Prostate gland (tissue), 2 donors: ENCODE measurements at regions not wholly inside any gene's neighbourhood (a gene's known extent, or its start where the extent isn't known, plus 50 kb on each side); places are given as distances from the start of the nearest gene placed in this dataset.

Source experiments
- POLR2A ChIP-seq: fragments of 450-650 bp; IDR thresholded peaks from one replicate; pipeline ENCODE4 v1.6.1; 2016; ENCODE audit warnings: antibody characterized with exemption, mild to moderate bottlenecking
- TF ChIP-seq, protein P1 (sequence below), 4 experiments: fragments of 200-600 bp in 2 of 4; fragments of 450-650 bp in 2 of 4; sonication (generic) in 2 of 4; IDR thresholded peaks; 1 replicate in 3 of 4; 2 replicates in 1 of 4; pipeline ENCODE4 v1.5.1; 2016 to 2019; ENCODE audit warnings: antibody characterized with exemption in 4 of 4, mild to moderate bottlenecking in 2 of 4, moderate library complexity in 2 of 4

GRCh38 chr12:24153079-24153478 is 203.6 kb upstream of the SOX5 start:
- TF ChIP-seq, protein P1, sequence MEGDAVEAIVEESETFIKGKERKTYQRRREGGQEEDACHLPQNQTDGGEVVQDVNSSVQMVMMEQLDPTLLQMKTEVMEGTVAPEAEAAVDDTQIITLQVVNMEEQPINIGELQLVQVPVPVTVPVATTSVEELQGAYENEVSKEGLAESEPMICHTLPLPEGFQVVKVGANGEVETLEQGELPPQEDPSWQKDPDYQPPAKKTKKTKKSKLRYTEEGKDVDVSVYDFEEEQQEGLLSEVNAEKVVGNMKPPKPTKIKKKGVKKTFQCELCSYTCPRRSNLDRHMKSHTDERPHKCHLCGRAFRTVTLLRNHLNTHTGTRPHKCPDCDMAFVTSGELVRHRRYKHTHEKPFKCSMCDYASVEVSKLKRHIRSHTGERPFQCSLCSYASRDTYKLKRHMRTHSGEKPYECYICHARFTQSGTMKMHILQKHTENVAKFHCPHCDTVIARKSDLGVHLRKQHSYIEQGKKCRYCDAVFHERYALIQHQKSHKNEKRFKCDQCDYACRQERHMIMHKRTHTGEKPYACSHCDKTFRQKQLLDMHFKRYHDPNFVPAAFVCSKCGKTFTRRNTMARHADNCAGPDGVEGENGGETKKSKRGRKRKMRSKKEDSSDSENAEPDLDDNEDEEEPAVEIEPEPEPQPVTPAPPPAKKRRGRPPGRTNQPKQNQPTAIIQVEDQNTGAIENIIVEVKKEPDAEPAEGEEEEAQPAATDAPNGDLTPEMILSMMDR (IDR thresholded peaks at IDR 0.05) = no peak
- TF ChIP-seq POLR2A = no peak
